Stimulated activated CD4-positive, alpha-beta T cell treated with anti-CD3 and anti-CD28 coated beads, Interleukin-12 subunit alpha, Interleukin-12 subunit beta, amount 100 ng/mL, for 48 hours (primary cell): ENCODE measurements at regions not wholly inside any gene's neighbourhood (a gene's known extent, or its start where the extent isn't known, plus 50 kb on each side); places are given as distances from the start of the nearest gene placed in this dataset.
A peak's percentile ranks its signal among the peaks of the same experiment; 100 is the strongest.

ENCODE experiments used
- DNase-seq, 3 donors: peaks; one replicate each; pipeline ENCODE4 v3.0.0-alpha.2; 2020; ENCODE audit warnings: low read depth in 2 of 3, low spot score in 1 of 3

- no peak for DNase-seq
Observed at GRCh38 chr11:95692526-95693260, 96.9 kb downstream of the FAM76B start.

DNA sequence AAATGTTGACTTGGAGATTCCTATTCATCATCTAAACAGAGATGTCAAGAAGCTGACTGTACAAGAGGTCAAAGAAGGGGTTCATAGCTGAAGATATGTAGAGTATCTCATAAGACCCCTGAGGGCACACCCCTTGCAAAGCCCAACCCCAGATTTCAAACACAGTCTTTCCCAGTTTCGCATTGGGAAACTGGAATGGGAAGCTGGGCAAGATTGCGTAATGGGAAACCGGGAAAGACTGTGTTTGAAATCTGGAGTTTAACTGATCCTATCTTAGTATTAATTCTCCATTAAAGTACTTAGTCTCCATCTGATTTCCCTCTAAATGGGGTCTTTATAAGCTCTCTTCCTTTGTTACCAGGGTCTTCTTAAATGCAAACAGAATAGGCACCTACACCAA, 99.5 kb downstream of the FAM76B start:
- DNase-seq: no peak

- no peak for DNase-seq
Observed at GRCh38 chr11:95688501-95689222, 100.9 kb downstream of the FAM76B start.

DNA sequence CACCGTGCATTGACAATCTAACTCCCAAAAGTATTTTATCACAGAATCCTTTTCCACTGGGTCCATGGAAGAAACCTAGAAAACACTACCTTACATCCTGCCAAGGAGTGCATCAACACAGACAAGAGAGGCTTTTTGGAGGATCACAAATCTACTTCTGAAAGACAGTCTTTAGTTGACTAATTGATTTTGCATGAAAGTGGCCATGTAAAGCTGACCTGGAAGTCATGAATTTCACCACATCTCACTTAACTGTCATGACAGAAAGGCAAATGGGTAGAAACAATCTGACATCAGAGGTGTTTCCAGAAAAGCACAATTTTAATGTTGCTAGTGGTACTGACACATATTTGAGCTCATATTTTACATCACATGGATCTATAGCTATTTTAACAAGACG, 101.6 kb downstream of the FAM76B start:
- DNase-seq: no peak

DNA sequence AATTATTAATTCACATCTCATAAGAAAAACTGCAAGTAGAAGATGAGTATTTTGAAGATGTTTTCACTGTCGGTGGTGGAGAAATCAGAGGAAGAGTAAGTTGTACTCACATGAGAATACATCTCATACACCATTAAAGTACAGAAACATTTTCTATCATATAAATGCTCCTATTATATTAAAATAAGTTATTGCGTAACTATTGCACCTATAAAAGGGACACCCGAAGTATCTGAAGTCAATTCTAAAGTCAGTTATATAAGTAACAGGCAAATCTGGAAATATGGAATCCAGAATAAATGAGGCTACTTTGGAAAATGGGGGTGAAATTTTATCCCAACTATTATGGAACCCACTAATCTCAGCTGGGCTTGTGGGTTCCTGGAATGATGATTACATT, 103.3 kb downstream of the FAM76B start:
- DNase-seq: no peak

DNA sequence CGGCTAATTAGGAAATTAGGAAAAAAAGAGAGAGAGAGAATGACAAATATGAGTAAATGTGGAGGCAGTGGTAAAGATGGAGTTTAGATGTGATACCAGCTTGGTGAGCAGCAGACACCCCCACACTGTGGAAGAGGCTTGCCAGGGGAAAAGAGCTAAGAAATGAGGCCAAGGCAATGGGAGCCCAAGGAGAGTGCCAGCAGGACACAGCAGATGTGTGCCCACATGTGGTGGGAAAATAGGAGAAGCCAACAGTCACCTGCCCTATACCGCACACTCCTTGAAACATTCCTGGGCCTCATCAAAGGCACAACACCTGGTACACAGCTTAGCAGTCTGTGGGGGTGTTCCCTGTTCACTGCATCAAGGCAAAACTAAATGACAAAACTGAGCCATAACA, 104.9 kb downstream of the FAM76B start:
- no peak for DNase-seq

- DNase-seq: no peak
Observed at GRCh38 chr11:95684170-95684569, 105.4 kb downstream of the FAM76B start.

DNA sequence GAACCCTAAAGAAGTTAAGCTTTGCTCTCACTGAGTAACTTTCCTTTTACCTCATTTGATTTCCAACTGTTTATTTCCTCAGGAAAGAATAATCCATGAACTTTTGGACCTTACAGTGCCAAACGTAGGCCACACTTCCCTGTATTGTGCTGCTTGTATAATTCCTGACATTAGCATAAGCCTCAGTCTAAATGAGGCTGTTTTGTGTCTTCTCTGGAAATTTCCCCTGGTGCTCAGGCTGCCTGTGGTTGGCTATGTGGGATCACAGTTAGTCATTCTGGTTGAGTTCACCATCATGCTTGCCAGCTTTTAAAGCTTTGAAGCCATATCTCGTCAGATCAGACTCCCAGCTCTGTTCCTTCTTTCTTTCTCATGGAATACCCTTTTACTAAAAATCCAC, 107.0 kb downstream of the FAM76B start:
- peak in 1 of 3 donors; percentile 39 for DNase-seq

- no peak for DNase-seq
Observed at GRCh38 chr11:95680169-95680929, 109.2 kb downstream of the FAM76B start.

- DNase-seq: no peak
Observed at GRCh38 chr11:95678988-95679387, 110.6 kb downstream of the FAM76B start.

DNA sequence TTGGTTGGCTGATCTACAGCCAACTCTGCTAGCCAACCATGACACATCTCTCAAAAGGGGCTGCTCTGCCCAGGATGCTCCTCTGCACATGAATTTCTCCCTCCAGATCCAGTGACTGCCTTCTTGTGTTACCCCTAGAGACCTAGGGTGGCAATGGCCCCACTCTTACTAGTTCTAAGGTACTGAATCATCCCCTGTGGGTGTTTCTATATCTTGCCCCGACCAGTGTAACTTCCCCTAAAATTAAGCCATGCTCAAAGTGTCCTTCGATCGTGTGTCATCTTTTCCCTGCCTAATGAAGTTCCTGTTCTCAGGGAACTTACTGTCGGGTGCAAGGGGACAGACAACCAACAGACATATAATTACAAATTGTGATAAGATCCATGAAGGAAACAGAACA, 113.3 kb downstream of the FAM76B start:
- DNase-seq: no peak

DNA sequence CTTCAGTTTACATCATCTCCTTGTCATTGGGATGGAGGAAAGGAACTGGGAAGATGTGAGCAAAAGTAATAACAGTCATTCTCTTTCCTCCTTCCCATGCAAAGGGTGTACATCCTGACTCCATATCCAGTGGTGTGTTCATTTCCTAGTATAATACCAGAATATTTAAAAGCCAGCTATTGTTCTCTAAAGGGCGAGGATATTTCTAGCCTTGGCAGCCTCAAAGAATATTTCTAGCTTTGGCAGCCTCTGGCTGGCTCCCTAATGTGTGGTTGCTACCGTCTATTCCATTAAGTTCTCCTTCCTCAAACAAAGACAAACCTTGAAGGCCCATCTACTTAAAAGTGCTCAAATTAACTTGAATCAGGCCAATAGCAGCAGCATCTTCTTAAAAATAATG, 114.0 kb downstream of the FAM76B start:
- no peak for DNase-seq

- DNase-seq: peak in 2 of 3 donors; percentile 29 to 56
Observed at GRCh38 chr11:95674657-95675358, 114.8 kb downstream of the FAM76B start.

DNA sequence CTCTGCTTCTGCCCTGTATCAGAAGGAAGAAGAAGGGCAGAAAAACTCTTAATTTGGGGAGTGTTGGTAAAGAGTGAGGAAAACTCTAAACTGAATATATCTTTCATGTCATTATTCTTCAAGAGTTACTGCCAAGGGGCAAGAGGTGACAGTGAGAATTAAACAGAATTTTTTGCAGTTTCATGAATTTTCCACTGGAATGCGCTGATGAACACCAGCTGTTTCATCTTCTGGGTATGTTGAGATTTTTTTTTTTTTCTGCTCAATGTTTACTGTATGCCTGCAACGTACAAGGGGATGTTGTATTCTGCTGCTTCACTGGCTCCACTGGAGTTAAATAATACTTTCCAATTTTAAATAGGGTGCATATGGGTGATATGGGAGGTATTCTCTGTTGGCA, 117.8 kb downstream of the FAM76B start:
- no peak for DNase-seq

DNA sequence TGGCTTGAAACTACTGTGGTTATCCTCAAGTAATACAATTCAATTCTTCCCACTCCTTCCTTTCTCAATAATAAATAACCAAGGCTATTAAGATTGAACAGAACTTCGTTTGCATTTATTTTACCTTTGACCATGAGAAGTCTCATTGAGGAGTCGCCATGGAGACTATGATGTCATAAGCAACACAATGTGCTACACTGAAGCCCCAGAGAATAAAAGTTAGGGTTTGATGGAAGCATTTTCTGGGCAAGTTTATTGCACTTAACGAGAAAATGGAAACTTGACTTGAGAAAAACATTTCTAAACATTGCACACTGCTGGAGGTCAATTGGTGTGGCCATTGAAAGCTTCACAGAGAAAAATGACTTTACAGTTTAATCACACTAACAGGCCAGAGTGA, 121.5 kb downstream of the FAM76B start:
- DNase-seq: no peak

- DNase-seq: no peak
Observed at GRCh38 chr11:95661162-95661561, 128.4 kb downstream of the FAM76B start.

DNA sequence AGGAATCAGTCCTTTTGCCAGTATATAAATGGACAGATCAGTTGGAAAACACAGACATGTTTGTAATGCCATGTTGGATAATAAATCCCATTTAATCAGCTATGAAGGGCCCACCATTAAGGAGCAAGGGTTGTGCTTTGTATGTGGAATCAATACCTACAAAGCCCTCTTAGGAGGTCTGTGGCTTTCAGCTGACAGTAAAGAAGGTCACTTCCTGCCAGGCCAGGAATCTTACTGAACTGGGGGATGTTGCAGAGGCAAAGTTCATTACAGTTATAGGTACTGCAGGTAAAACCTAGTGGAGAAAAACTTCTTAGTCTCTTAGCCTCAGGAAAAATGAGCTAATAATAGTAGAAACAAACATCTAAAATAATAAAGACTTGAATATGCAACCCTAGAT, 129.5 kb downstream of the FAM76B start:
- no peak for DNase-seq

DNA sequence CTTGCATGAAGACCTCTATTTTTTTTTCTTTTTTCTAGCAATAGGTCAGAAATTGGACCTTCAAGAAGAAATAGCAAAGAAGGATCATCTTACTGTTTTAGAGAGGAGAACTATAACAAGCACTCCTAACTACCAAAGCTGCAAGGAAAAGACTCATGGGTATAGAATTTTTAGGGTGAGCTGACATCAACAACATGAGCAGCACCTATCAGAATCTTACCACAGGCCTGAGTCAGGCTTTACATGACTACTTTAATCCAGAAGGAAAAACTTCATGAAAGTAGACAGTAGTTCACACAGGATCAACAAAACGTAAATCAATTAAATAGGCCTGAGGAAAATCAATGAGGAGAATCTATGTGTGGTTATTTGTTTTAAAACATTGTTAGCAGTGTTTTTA, 130.5 kb downstream of the FAM76B start:
- no peak for DNase-seq

DNA sequence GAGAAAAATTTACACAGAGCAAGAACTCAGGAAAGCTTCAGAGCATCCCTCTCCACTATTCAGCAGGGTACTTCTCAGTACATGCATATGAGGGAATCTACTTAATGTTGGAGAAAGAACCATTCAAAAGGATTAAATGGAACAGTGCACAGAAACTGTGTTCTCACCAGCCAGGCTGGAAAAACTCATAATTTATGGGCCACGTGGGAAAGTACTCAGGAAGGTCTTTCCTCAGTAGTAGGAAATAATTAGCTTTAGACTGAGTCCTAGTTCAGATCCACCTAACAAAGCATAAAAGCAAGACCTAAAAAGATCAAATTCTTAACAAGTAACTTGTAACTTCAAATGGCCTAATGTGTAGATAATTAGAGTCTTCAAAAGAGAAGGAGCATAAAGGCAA, 134.0 kb downstream of the FAM76B start:
- no peak for DNase-seq

DNA sequence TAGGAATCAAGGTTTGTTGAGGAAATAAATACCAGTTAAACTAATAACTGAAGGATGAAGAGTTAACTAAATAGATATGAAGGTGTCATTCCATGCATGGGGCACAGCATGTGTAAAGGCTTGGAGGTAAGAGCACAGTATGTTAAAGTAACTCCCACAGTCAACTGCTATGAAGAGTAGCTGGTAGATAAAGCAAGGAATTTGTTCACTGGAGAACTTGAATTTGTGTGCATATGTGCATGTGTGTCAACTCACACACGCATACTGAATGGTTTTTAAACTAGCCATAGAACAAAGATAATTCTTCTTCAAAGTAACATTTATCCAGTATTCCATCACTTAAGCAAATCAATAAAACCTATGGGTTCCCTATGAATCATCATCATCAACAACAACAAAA, 135.9 kb downstream of the FAM76B start:
- DNase-seq: no peak

DNA sequence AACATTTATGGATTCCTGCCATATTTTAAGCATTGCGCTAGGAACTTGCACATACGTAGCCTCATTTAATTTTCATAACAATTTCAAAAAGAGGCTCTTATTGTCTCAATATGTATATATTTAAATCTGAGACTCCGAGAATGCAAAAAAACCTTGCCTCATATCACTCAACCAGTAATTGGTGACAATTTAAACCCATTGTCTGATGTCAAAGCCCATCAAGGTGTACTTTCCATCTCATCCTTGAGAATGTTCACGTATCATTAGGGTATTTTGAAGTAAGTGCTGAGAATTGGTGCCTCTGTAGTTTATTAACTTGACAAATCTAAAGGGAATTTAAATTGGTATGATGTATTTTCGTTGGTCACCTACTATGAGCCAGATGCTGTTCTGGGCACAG, 136.5 kb downstream of the FAM76B start:
- DNase-seq: no peak
